Tibial nerve (tissue), 4 donors: ENCODE measurements at regions not wholly inside any gene's neighbourhood (a gene's known extent, or its start where the extent isn't known, plus 50 kb on each side); places are given as distances from the start of the nearest gene placed in this dataset.

Experiments used
- EP300 ChIP-seq, 2 donors: sonication (generic); formaldehyde crosslinking; IDR thresholded peaks; one replicate each; pipeline ENCODE4 v1.6.1; 2017; ENCODE audit warnings: antibody characterized with exemption in 2 of 2, mild to moderate bottlenecking in 1 of 2
- POLR2A ChIP-seq, 2 donors: fragments of 450-650 bp; IDR thresholded peaks; one replicate each; pipeline ENCODE4 v1.6.1; 2017; ENCODE audit warnings: antibody characterized with exemption in 2 of 2, mild to moderate bottlenecking in 2 of 2, moderate library complexity in 2 of 2
- TF ChIP-seq, protein P1 (sequence below), 5 experiments: fragments of 200-600 bp in 3 of 5; fragments of 450-650 bp in 2 of 5; sonication (generic) in 3 of 5; IDR thresholded peaks; one replicate each; pipeline ENCODE4 v1.5.1; 2016 to 2019; ENCODE audit warnings: antibody characterized with exemption in 5 of 5, mild to moderate bottlenecking in 3 of 5, moderate library complexity in 2 of 5

DNA sequence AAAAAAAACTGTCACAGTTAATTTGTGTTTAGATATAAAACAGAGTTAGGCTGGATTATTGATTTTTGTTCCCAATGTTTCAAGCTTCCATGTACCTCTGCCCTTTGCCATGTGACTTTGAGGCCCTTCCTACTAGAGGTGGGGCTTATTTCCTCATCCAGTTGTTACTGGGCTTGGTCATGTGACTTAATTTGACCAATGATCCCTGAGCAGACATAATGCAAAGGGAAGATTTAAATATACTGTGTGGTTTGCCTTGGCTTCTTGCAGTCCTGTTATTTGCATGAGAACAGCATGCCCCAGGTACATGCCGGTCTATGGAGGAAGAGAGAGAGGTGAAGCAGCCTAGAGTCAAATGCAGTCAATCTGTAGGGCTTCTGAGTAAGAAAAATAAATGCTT, 347.0 kb downstream of the MIAT start:
- TF ChIP-seq POLR2A (IDR thresholded peaks at IDR 0.05) (no peak), EP300 (IDR thresholded peaks at IDR 0.05) (no peak)
- TF ChIP-seq, protein P1, sequence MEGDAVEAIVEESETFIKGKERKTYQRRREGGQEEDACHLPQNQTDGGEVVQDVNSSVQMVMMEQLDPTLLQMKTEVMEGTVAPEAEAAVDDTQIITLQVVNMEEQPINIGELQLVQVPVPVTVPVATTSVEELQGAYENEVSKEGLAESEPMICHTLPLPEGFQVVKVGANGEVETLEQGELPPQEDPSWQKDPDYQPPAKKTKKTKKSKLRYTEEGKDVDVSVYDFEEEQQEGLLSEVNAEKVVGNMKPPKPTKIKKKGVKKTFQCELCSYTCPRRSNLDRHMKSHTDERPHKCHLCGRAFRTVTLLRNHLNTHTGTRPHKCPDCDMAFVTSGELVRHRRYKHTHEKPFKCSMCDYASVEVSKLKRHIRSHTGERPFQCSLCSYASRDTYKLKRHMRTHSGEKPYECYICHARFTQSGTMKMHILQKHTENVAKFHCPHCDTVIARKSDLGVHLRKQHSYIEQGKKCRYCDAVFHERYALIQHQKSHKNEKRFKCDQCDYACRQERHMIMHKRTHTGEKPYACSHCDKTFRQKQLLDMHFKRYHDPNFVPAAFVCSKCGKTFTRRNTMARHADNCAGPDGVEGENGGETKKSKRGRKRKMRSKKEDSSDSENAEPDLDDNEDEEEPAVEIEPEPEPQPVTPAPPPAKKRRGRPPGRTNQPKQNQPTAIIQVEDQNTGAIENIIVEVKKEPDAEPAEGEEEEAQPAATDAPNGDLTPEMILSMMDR (IDR thresholded peaks at IDR 0.05), result no peak
